ENCODE measurements at regions not wholly inside any gene's neighbourhood (a gene's known extent, or its start where the extent isn't known, plus 50 kb on each side); places are given as distances from the start of the nearest gene placed in this dataset.

- peaks cover 6% of the 10 kb centered on the region for H3K4me1 ChIP-seq (ENCODE audit: control insufficient read depth, insufficient read depth, low read length)
- H3K9me3 ChIP-seq (ENCODE audit: control insufficient read depth, insufficient read depth, low read depth, low read length) = no peaks in the 10 kb centered on the region
- H3K27ac ChIP-seq (ENCODE audit: low read length) = no peak overlapping the region
- H3K4me3 ChIP-seq (ENCODE audit: low read depth in 2 of 2, low read length in 2 of 2) = no peak overlapping the region
- intact Hi-C loops (cut with micrococcal nuclease; ENCODE audit: unreplicated experiment) (no loop called here), in situ Hi-C loops (cut with HindIII; ENCODE audit: low pct_unique_long_range_greater_than_20kb, low sequenced_read_pairs) (no loop called here)
- ChIA-PET POLR2A (no interaction called here), CTCF (no interaction called here)
- ATAC-seq (peak; percentile 84), DNase-seq (ENCODE audit: low read depth, low spot score) (peak; percentile 73)
- H3K27me3 ChIP-seq (ENCODE audit: control insufficient read depth, insufficient read depth, low read length) = no peaks in the 10 kb centered on the region
- TF ChIP-seq POLR2AphosphoS5 (IDR thresholded peaks at IDR 0.05; ENCODE audit: low read depth, low read length) (no peak), SIN3A (IDR thresholded peaks at IDR 0.05; ENCODE audit: borderline replicate concordance, insufficient read depth, low read depth, low read length) (no peak), REST (IDR thresholded peaks at IDR 0.05; ENCODE audit: insufficient read depth in 1 of 2, low read depth in 2 of 2, low read length in 1 of 2) (no peak), TCF7L2 (IDR thresholded peaks at IDR 0.05; ENCODE audit: low read depth, low read length) (no peak), CTCF (IDR thresholded peaks at IDR 0.05) (no peak)
- no peaks in the 10 kb centered on the region for H3K36me3 ChIP-seq (ENCODE audit: control insufficient read depth, insufficient read depth, low read length)
- BruUV-seq (replicated peaks) = no TSS peak
Observed at GRCh38 chr4:26083987-26084386, 170.0 kb downstream of the SMIM20 start.

- DNase-seq (ENCODE audit: low read depth, low spot score) = no peak
- 0 out of 2 replicates have a peak, but pooled peaks have one; percentile 8 for ATAC-seq
- in situ Hi-C loops (cut with HindIII; ENCODE audit: low pct_unique_long_range_greater_than_20kb, low sequenced_read_pairs) (no loop called here), intact Hi-C loops (cut with micrococcal nuclease; ENCODE audit: unreplicated experiment) (no loop called here)
- H3K27me3 ChIP-seq (ENCODE audit: control insufficient read depth, insufficient read depth, low read length) = no peaks in the 10 kb centered on the region
- H3K9me3 ChIP-seq (ENCODE audit: control insufficient read depth, insufficient read depth, low read depth, low read length) = no peaks in the 10 kb centered on the region
- peaks cover 6% of the 10 kb centered on the region for H3K4me1 ChIP-seq (ENCODE audit: control insufficient read depth, insufficient read depth, low read length)
- H3K4me3 ChIP-seq (ENCODE audit: low read depth in 2 of 2, low read length in 2 of 2) = no peak overlapping the region
- TF ChIP-seq POLR2AphosphoS5 (IDR thresholded peaks at IDR 0.05; ENCODE audit: low read depth, low read length) (no peak), CTCF (IDR thresholded peaks at IDR 0.05) (no peak; the same call in 1 of the 2 replicates), SIN3A (IDR thresholded peaks at IDR 0.05; ENCODE audit: borderline replicate concordance, insufficient read depth, low read depth, low read length) (no peak), TCF7L2 (IDR thresholded peaks at IDR 0.05; ENCODE audit: low read depth, low read length) (no peak), REST (IDR thresholded peaks at IDR 0.05; ENCODE audit: insufficient read depth in 1 of 2, low read depth in 2 of 2, low read length in 1 of 2) (no peak)
- H3K36me3 ChIP-seq (ENCODE audit: control insufficient read depth, insufficient read depth, low read length) = no peaks in the 10 kb centered on the region
- no peak overlapping the region for H3K27ac ChIP-seq (ENCODE audit: low read length)
- ChIA-PET POLR2A (no interaction called here), CTCF (no interaction called here)
- no TSS peak for BruUV-seq (replicated peaks)
Observed at GRCh38 chr4:26084414-26084813, 170.4 kb downstream of the SMIM20 start.

Measured in Panc1 (cell line).